AML-193 (cell line): ENCODE measurements at regions not wholly inside any gene's neighbourhood (a gene's known extent, or its start where the extent isn't known, plus 50 kb on each side); places are given as distances from the start of the nearest gene placed in this dataset.

ENCODE experiments used
- DNase-seq, 2 experiments: peaks; one replicate each; lab custom pipeline; 2025; lab: John Stamatoyannopoulos, UW

- no peak for DNase-seq
Measured at GRCh38 chr1:65486613-65487012, 66.1 kb downstream of the LEPR start.

GRCh38 chr1:65489481-65489880 lies 69.0 kb downstream of the LEPR start:
- DNase-seq = no peak

GRCh38 chr1:65490231-65491009 lies 70.0 kb downstream of the LEPR start:
- DNase-seq = no peak

- DNase-seq = no peak
Measured at GRCh38 chr1:65491472-65491871, 71.0 kb downstream of the LEPR start.

GRCh38 chr1:65493802-65494201 lies 73.3 kb downstream of the LEPR start:
- DNase-seq = no peak

- DNase-seq = no peak
Measured at GRCh38 chr1:65494671-65495070, 74.2 kb downstream of the LEPR start.

- DNase-seq = no peak
Measured at GRCh38 chr1:65495137-65495536, 74.7 kb downstream of the LEPR start.

- DNase-seq = no peak
Measured at GRCh38 chr1:65497256-65497830, 76.9 kb downstream of the LEPR start.

- no peak for DNase-seq
Measured at GRCh38 chr1:65503427-65503826, 83.0 kb downstream of the LEPR start.

- no peak for DNase-seq
Measured at GRCh38 chr1:65504263-65504662, 83.8 kb downstream of the LEPR start.

- no peak for DNase-seq
Measured at GRCh38 chr1:65505547-65506300, 85.3 kb downstream of the LEPR start.

- DNase-seq = no peak
Measured at GRCh38 chr1:65508051-65508450, 87.6 kb downstream of the LEPR start.

- no peak for DNase-seq
Measured at GRCh38 chr1:65509912-65510680, 89.6 kb downstream of the LEPR start.

- no peak for DNase-seq
Measured at GRCh38 chr1:65510961-65511360, 90.5 kb downstream of the LEPR start.

- no peak for DNase-seq
Measured at GRCh38 chr1:65512383-65512782, 91.9 kb downstream of the LEPR start.

GRCh38 chr1:65512967-65513780 lies 92.7 kb downstream of the LEPR start:
- no peak for DNase-seq

GRCh38 chr1:65514041-65514440 lies 93.6 kb downstream of the LEPR start:
- DNase-seq = no peak

- no peak for DNase-seq
Measured at GRCh38 chr1:65524931-65525265, 104.4 kb downstream of the LEPR start.

GRCh38 chr1:65525266-65526048 lies 105.0 kb downstream of the LEPR start:
- no peak for DNase-seq

- DNase-seq = no peak
Measured at GRCh38 chr1:65526049-65526556, 105.6 kb downstream of the LEPR start.

GRCh38 chr1:65527190-65527589 lies 106.7 kb downstream of the LEPR start:
- DNase-seq = no peak
